ENCODE measurements at regions not wholly inside any gene's neighbourhood (a gene's known extent, or its start where the extent isn't known, plus 50 kb on each side); places are given as distances from the start of the nearest gene placed in this dataset.

DNA sequence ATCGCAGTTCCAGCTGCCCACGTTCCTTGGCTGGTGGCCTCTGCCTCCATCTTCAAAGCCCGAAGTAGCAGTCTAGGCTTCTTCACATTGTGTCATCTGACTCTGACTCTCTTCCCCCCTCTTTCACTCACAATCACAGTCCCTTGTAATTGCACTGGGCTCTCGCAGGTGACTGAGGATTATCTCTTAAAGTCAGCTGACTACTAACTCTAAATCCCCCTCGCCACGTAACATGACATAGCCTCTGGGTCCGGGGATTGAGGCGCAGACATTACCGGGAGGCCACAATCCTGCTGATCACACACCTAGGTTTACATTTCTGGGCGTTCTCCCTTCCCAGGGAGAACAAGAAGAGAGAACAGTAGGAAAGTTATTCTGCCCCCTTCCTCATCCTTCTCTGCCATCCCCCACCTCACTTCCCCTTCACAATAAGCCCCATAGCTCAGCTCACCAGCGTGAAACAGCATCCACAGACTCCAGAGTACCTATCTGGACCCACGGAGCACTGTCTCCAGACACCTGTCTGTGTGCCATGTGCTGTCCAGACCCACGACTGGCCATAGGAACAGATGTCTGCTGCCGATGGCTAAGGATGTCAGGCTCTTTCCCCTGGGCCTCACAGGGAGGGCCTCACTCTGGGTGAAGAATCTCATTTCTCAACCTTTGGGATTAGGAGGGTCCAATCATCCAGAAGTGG lies 64.3 kb upstream of the FZD7 start:
- no peak for DNase-seq

- no peak for DNase-seq
These were observed 63.5 kb upstream of the FZD7 start for GRCh38 chr2:201969938-201970785.

DNA sequence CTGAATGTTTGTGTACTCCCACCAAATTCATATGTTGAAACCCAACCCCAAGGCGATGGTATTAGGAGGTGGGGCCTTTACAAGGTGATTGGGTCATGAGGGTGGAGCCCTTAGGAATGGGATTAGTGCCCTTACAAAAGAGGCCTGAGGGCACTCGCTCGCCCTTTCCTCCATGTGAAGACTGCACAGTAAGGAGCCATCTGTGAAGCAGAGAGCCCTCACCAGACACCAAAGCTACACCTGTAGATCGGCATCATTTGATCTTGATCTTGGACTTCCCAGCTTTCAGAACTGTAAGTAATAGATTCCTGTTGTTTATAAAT lies 62.9 kb upstream of the FZD7 start:
- no peak for DNase-seq

GRCh38 chr2:201971531-201972228 lies 62.0 kb upstream of the FZD7 start:
- DNase-seq: no peak

GRCh38 chr2:201972621-201973255 lies 60.9 kb upstream of the FZD7 start:
- DNase-seq: no peak

- no peak for DNase-seq
These were observed 60.2 kb upstream of the FZD7 start for GRCh38 chr2:201973305-201973928.

GRCh38 chr2:201974171-201975100 lies 59.2 kb upstream of the FZD7 start:
- DNase-seq: no peak

- DNase-seq: no peak
These were observed 58.2 kb upstream of the FZD7 start for GRCh38 chr2:201975434-201975833.

GRCh38 chr2:201975964-201976612 lies 57.6 kb upstream of the FZD7 start:
- no peak for DNase-seq

- no peak for DNase-seq
These were observed 56.0 kb upstream of the FZD7 start for GRCh38 chr2:201977651-201978050.

DNA sequence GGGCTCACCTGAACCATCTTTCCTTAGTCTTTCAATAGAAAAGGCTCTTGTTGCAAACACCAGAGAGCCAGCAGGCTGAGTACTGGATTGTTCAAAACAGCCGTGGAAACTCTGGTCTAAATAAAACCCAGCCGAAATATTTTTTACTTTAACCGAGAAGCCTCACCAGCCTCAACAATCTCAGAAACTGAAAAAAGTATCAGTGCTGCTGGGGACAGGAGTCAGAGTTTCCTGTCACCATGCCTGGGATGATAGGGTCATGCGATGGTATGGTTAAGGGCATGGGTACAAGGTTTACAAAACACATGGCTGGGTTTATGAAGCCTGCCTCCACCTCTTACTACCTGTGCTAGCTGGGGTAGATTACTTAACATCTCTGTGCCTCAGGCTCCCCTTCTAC lies 55.3 kb upstream of the FZD7 start:
- no peak for DNase-seq

DNA sequence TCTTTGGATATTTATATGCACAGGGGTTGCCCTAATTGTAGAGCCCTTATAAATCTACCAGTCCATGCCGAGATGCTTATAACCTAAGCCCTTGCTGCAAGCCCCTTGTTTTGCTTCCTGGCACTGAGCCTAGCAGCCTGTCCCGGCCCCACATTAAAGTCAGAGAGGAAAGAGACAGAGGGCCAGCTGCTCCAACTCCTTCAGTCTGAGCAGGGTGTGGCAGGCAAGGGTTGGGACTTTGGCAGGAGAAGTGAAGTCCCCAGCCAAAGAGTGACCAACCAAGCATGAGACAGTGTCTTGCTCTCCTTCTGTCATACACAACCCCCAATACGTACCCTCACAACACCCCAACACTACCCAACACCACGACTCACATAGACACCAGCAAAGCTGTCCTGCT lies 54.7 kb upstream of the FZD7 start:
- DNase-seq: no peak

DNA sequence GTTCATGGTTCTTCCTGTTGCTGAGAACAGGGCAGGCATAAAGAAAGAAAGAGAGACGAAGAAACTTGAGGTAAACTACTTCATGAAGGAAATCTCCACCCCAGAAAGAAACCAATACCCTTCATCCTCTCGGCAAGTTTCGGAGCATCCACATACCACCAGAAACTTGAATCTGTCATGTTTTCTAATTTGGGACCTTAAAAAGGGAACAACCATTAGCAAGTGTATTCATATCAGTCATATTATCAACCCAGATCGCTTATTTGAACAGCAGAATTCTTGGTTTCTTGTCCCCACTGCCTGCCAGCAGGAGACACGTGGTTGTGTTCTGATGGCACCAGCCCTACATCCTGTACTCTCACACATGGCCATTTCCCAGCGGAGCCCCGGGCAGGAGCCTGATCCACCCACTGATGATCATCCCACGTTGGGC lies 53.2 kb upstream of the FZD7 start:
- DNase-seq: no peak

- no peak for DNase-seq
These were observed 52.7 kb upstream of the FZD7 start for GRCh38 chr2:201980946-201981345.

- no peak for DNase-seq
These were observed 50.5 kb upstream of the FZD7 start for GRCh38 chr2:201983174-201983573.

GRCh38 chr2:201983800-201984199 lies 49.9 kb upstream of the FZD7 start:
- no peak for DNase-seq

All from left kidney (tissue), 1 donor.